Tibial nerve (tissue), 4 donors: ENCODE measurements at regions not wholly inside any gene's neighbourhood (a gene's known extent, or its start where the extent isn't known, plus 50 kb on each side); places are given as distances from the start of the nearest gene placed in this dataset.

Source experiments
- EP300 ChIP-seq, 2 donors: sonication (generic); formaldehyde crosslinking; IDR thresholded peaks; one replicate each; pipeline ENCODE4 v1.6.1; 2017; ENCODE audit warnings: antibody characterized with exemption in 2 of 2, mild to moderate bottlenecking in 1 of 2
- POLR2A ChIP-seq, 2 donors: fragments of 450-650 bp; IDR thresholded peaks; one replicate each; pipeline ENCODE4 v1.6.1; 2017; ENCODE audit warnings: antibody characterized with exemption in 2 of 2, mild to moderate bottlenecking in 2 of 2, moderate library complexity in 2 of 2
- TF ChIP-seq, protein P1 (sequence below), 5 experiments: fragments of 200-600 bp in 3 of 5; fragments of 450-650 bp in 2 of 5; sonication (generic) in 3 of 5; IDR thresholded peaks; one replicate each; pipeline ENCODE4 v1.5.1; 2016 to 2019; ENCODE audit warnings: antibody characterized with exemption in 5 of 5, mild to moderate bottlenecking in 3 of 5, moderate library complexity in 2 of 5

DNA sequence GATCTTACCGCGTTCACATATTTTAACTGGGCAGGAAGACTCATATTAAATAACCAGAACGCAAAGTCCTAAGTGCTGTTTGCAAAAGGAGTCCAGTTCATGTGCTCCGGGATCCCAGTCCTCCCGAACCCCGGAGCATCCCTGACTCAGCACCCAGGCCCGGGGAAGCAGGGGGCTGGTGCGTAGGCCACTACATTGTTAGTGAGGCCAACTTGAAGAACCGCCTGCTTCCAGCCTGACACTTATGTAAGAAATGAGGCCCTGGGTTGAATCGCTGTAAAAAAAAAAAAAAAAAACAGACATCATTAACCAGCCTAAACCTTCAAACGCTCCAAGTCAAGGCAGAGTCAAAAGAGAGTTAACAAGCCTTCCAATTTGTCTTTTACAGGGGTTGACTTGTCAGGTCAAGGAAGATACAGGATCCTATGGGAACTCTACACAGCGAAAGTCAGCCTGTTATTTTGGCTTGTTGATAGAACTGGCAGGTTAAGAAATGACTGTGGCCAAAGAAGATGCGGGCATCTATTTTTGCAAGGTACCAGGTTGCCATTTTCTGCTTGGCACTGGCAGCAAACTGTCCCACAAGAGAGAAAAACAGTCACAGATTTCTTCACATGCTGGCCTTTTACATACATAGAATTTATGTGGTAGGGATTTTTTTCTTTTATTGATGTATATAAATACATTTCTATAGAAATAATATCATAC is 93.3 kb downstream of the ACTL7B start:
- TF ChIP-seq EP300 (IDR thresholded peaks at IDR 0.05) (no peak), POLR2A (IDR thresholded peaks at IDR 0.05) (no peak)
- TF ChIP-seq, protein P1, sequence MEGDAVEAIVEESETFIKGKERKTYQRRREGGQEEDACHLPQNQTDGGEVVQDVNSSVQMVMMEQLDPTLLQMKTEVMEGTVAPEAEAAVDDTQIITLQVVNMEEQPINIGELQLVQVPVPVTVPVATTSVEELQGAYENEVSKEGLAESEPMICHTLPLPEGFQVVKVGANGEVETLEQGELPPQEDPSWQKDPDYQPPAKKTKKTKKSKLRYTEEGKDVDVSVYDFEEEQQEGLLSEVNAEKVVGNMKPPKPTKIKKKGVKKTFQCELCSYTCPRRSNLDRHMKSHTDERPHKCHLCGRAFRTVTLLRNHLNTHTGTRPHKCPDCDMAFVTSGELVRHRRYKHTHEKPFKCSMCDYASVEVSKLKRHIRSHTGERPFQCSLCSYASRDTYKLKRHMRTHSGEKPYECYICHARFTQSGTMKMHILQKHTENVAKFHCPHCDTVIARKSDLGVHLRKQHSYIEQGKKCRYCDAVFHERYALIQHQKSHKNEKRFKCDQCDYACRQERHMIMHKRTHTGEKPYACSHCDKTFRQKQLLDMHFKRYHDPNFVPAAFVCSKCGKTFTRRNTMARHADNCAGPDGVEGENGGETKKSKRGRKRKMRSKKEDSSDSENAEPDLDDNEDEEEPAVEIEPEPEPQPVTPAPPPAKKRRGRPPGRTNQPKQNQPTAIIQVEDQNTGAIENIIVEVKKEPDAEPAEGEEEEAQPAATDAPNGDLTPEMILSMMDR (IDR thresholded peaks at IDR 0.05), result no peak
